ENCODE measurements at regions not wholly inside any gene's neighbourhood (a gene's known extent, or its start where the extent isn't known, plus 50 kb on each side); places are given as distances from the start of the nearest gene placed in this dataset.

- CTCF ChIA-PET = interaction anchor here (1.3 kb wide), 1 partner anchor 39 kb away, joined by 5 read pairs; no protein-coding TSS in a partner anchor
- Mint-ChIP-seq H3K4me1 (peaks cover 35% of the 10 kb centered on the region), H3K27me3 (ENCODE audit: low read depth) (peaks cover 33% of the 10 kb centered on the region), H3K36me3 (peaks cover 22% of the 10 kb centered on the region), H3K27ac (no peak overlapping the region), H3K4me3 (peak overlapping the region; percentile 89), H3K9me3 (peaks cover 20% of the 10 kb centered on the region)
- TF ChIP-seq ZNF423 (CRISPR knock-in tag; IDR thresholded peaks at IDR 0.05) (no peak), NR3C1 (CRISPR knock-in tag; conservative IDR thresholded peaks at IDR 0.05; ENCODE audit: low read depth) (no peak), STAT6 (CRISPR knock-in tag; conservative IDR thresholded peaks at IDR 0.05; ENCODE audit: low read depth) (no peak), JUN (CRISPR knock-in tag; IDR thresholded peaks at IDR 0.05) (no peak), E2F1 (CRISPR knock-in tag; IDR thresholded peaks at IDR 0.05) (no peak), ZNF512 (CRISPR knock-in tag; IDR thresholded peaks at IDR 0.05; ENCODE audit: borderline replicate concordance) (no peak), ETV6 (CRISPR knock-in tag; IDR thresholded peaks at IDR 0.05) (no peak), TCF7 (CRISPR knock-in tag; IDR thresholded peaks at IDR 0.05; ENCODE audit: low read depth) (no peak), ATF1 (CRISPR knock-in tag; IDR thresholded peaks at IDR 0.05) (no peak), RORB (CRISPR knock-in tag; IDR thresholded peaks at IDR 0.05) (no peak), TEAD4 (CRISPR knock-in tag; IDR thresholded peaks at IDR 0.05) (no peak), NR2C2 (CRISPR knock-in tag; IDR thresholded peaks at IDR 0.05) (no peak), FOXP1 (CRISPR knock-in tag; IDR thresholded peaks at IDR 0.05; ENCODE audit: borderline replicate concordance) (no peak), ZNF532 (CRISPR knock-in tag; IDR thresholded peaks at IDR 0.05; ENCODE audit: borderline replicate concordance) (no peak), ZNF425 (CRISPR knock-in tag; conservative IDR thresholded peaks at IDR 0.05) (no peak), FOXK1 (CRISPR knock-in tag; IDR thresholded peaks at IDR 0.05) (no peak), MLX (CRISPR knock-in tag; IDR thresholded peaks at IDR 0.05) (no peak)
- ATAC-seq (no peak), DNase-seq (ENCODE audit: low spot score) (no peak)
- POLR2A ChIA-PET = no interaction called here
Observed at GRCh38 chr3:168251371-168251770, 155.6 kb upstream of the GOLIM4 start.
